ENCODE measurements at regions not wholly inside any gene's neighbourhood (a gene's known extent, or its start where the extent isn't known, plus 50 kb on each side); places are given as distances from the start of the nearest gene placed in this dataset.

DNA sequence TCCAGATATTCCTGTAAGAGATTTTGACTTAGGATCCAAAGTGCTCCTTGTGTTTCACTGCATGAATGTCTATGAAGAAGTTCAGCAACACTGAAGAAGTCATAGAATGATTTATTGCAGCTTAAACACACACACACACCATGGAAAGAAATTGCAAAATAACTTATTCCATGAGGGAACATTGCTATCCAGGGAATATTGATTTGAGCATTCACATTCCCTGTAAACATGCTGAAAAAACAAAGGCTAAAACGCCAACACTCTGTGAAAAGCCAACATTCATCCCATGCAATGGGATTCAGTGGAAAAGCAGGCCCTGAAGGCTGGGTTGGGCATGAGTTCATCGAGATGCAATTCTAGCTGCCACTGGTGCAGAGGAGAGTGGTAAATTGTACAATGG is 109.6 kb upstream of the CXCL14 start:
- Histone ChIP-seq H3F3A (replicated peaks; ENCODE audit: low read depth) (no peaks in the 10 kb centered on the region), H2AFZ (no peak overlapping the region), H3K79me2 (replicated peaks; ENCODE audit: insufficient read depth) (no peaks in the 10 kb centered on the region), H3K4me3 (no peak overlapping the region), H3K36me3 (ENCODE audit: insufficient read depth) (no peaks in the 10 kb centered on the region), H3K4me1 (ENCODE audit: insufficient read depth) (no peaks in the 10 kb centered on the region; the same call in 1 of the 2 replicates), H3K9me2 (ENCODE audit: insufficient read depth) (peaks cover 10% of the 10 kb centered on the region; the same call in 1 of the 2 replicates), H3K4me2 (no peak overlapping the region), H3K27me3 (ENCODE audit: insufficient read depth) (no peaks in the 10 kb centered on the region), H3K27ac (ENCODE audit: low read depth) (no peak overlapping the region), H4K20me1 (replicated peaks; ENCODE audit: insufficient read depth) (no peaks in the 10 kb centered on the region)
- DNase-seq (ENCODE audit: low spot score), result no peak
- Mint-ChIP-seq H3K27me3 (ENCODE audit: insufficient read depth, low read depth, poor library complexity) (no peaks in the 10 kb centered on the region), H3K4me3 (no peak overlapping the region), H3K27ac (no peak overlapping the region), H3K9me3 (no peaks in the 10 kb centered on the region), H3K4me1 (no peaks in the 10 kb centered on the region; the same call in 2 of the 3 replicates), H3K36me3 (ENCODE audit: low read depth) (no peaks in the 10 kb centered on the region)
- TF ChIP-seq EZH2 (IDR thresholded peaks at IDR 0.05; ENCODE audit: low read depth, unreplicated experiment) (no peak), STAT1 (IDR thresholded peaks at IDR 0.05; ENCODE audit: unreplicated experiment) (no peak), EZH2phosphoT487 (IDR thresholded peaks at IDR 0.05; ENCODE audit: unreplicated experiment) (no peak), NANOG (IDR thresholded peaks at IDR 0.05; ENCODE audit: borderline replicate concordance) (no peak), JUNB (IDR thresholded peaks at IDR 0.05; ENCODE audit: unreplicated experiment) (no peak), CREB1 (CRISPR knock-in tag; IDR thresholded peaks at IDR 0.05; ENCODE audit: low read depth) (no peak), POLR2AphosphoS5 (IDR thresholded peaks at IDR 0.05; ENCODE audit: low read depth) (no peak), ZNF114 (CRISPR knock-in tag; IDR thresholded peaks at IDR 0.05) (no peak), ZNF331 (CRISPR knock-in tag; IDR thresholded peaks at IDR 0.05; ENCODE audit: low read depth) (no peak)
- TF ChIP-seq, protein P1, sequence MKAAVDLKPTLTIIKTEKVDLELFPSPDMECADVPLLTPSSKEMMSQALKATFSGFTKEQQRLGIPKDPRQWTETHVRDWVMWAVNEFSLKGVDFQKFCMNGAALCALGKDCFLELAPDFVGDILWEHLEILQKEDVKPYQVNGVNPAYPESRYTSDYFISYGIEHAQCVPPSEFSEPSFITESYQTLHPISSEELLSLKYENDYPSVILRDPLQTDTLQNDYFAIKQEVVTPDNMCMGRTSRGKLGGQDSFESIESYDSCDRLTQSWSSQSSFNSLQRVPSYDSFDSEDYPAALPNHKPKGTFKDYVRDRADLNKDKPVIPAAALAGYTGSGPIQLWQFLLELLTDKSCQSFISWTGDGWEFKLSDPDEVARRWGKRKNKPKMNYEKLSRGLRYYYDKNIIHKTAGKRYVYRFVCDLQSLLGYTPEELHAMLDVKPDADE (IDR thresholded peaks at IDR 0.05), result no peak
- TF ChIP-seq, protein P2, sequence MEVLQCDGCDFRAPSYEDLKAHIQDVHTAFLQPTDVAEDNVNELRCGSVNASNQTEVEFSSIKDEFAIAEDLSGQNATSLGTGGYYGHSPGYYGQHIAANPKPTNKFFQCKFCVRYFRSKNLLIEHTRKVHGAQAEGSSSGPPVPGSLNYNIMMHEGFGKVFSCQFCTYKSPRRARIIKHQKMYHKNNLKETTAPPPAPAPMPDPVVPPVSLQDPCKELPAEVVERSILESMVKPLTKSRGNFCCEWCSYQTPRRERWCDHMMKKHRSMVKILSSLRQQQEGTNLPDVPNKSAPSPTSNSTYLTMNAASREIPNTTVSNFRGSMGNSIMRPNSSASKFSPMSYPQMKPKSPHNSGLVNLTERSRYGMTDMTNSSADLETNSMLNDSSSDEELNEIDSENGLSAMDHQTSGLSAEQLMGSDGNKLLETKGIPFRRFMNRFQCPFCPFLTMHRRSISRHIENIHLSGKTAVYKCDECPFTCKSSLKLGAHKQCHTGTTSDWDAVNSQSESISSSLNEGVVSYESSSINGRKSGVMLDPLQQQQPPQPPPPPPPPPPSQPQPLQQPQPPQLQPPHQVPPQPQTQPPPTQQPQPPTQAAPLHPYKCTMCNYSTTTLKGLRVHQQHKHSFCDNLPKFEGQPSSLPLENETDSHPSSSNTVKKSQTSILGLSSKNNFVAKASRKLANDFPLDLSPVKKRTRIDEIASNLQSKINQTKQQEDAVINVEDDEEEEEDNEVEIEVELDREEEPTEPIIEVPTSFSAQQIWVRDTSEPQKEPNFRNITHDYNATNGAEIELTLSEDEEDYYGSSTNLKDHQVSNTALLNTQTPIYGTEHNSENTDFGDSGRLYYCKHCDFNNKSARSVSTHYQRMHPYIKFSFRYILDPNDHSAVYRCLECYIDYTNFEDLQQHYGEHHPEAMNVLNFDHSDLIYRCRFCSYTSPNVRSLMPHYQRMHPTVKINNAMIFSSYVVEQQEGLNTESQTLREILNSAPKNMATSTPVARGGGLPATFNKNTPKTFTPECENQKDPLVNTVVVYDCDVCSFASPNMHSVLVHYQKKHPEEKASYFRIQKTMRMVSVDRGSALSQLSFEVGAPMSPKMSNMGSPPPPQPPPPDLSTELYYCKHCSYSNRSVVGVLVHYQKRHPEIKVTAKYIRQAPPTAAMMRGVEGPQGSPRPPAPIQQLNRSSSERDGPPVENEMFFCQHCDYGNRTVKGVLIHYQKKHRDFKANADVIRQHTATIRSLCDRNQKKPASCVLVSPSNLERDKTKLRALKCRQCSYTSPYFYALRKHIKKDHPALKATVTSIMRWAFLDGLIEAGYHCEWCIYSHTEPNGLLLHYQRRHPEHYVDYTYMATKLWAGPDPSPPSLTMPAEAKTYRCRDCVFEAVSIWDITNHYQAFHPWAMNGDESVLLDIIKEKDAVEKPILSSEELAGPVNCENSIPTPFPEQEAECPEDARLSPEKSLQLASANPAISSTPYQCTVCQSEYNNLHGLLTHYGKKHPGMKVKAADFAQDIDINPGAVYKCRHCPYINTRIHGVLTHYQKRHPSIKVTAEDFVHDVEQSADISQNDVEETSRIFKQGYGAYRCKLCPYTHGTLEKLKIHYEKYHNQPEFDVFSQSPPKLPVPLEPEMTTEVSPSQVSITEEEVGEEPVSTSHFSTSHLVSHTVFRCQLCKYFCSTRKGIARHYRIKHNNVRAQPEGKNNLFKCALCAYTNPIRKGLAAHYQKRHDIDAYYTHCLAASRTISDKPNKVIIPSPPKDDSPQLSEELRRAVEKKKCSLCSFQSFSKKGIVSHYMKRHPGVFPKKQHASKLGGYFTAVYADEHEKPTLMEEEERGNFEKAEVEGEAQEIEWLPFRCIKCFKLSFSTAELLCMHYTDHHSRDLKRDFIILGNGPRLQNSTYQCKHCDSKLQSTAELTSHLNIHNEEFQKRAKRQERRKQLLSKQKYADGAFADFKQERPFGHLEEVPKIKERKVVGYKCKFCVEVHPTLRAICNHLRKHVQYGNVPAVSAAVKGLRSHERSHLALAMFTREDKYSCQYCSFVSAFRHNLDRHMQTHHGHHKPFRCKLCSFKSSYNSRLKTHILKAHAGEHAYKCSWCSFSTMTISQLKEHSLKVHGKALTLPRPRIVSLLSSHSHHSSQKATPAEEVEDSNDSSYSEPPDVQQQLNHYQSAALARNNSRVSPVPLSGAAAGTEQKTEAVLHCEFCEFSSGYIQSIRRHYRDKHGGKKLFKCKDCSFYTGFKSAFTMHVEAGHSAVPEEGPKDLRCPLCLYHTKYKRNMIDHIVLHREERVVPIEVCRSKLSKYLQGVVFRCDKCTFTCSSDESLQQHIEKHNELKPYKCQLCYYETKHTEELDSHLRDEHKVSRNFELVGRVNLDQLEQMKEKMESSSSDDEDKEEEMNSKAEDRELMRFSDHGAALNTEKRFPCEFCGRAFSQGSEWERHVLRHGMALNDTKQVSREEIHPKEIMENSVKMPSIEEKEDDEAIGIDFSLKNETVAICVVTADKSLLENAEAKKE (CRISPR knock-in tag; IDR thresholded peaks at IDR 0.05), result no peak
- TF ChIP-seq, protein P3, sequence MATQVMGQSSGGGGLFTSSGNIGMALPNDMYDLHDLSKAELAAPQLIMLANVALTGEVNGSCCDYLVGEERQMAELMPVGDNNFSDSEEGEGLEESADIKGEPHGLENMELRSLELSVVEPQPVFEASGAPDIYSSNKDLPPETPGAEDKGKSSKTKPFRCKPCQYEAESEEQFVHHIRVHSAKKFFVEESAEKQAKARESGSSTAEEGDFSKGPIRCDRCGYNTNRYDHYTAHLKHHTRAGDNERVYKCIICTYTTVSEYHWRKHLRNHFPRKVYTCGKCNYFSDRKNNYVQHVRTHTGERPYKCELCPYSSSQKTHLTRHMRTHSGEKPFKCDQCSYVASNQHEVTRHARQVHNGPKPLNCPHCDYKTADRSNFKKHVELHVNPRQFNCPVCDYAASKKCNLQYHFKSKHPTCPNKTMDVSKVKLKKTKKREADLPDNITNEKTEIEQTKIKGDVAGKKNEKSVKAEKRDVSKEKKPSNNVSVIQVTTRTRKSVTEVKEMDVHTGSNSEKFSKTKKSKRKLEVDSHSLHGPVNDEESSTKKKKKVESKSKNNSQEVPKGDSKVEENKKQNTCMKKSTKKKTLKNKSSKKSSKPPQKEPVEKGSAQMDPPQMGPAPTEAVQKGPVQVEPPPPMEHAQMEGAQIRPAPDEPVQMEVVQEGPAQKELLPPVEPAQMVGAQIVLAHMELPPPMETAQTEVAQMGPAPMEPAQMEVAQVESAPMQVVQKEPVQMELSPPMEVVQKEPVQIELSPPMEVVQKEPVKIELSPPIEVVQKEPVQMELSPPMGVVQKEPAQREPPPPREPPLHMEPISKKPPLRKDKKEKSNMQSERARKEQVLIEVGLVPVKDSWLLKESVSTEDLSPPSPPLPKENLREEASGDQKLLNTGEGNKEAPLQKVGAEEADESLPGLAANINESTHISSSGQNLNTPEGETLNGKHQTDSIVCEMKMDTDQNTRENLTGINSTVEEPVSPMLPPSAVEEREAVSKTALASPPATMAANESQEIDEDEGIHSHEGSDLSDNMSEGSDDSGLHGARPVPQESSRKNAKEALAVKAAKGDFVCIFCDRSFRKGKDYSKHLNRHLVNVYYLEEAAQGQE (IDR thresholded peaks at IDR 0.05; ENCODE audit: unreplicated experiment), result no peak
- TF ChIP-seq, protein P4, sequence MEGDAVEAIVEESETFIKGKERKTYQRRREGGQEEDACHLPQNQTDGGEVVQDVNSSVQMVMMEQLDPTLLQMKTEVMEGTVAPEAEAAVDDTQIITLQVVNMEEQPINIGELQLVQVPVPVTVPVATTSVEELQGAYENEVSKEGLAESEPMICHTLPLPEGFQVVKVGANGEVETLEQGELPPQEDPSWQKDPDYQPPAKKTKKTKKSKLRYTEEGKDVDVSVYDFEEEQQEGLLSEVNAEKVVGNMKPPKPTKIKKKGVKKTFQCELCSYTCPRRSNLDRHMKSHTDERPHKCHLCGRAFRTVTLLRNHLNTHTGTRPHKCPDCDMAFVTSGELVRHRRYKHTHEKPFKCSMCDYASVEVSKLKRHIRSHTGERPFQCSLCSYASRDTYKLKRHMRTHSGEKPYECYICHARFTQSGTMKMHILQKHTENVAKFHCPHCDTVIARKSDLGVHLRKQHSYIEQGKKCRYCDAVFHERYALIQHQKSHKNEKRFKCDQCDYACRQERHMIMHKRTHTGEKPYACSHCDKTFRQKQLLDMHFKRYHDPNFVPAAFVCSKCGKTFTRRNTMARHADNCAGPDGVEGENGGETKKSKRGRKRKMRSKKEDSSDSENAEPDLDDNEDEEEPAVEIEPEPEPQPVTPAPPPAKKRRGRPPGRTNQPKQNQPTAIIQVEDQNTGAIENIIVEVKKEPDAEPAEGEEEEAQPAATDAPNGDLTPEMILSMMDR (conservative IDR thresholded peaks at IDR 0.05; ENCODE audit: low read depth in 2 of 2), result no peak
- no peak for ATAC-seq
